Pulmonary artery endothelial cell (primary cell): ENCODE measurements at regions not wholly inside any gene's neighbourhood (a gene's known extent, or its start where the extent isn't known, plus 50 kb on each side); places are given as distances from the start of the nearest gene placed in this dataset.
"Not testable (repeated sequence)": the region's sequence is repeated elsewhere in the genome, so short reads cannot be mapped to it uniquely, and the experiment has no call there.

ENCODE experiments used
- DNase-seq: peaks from one replicate; pipeline ENCODE4 v3.0.0-alpha.2; 2011; ENCODE audit warnings: low read depth, low spot score

- no peak for DNase-seq
Measured at GRCh38 chr3:64438066-64438465, 212.8 kb upstream of the PRICKLE2 start.

- DNase-seq = no peak
Measured at GRCh38 chr3:64437131-64437530, 211.9 kb upstream of the PRICKLE2 start.

- DNase-seq = not testable (repeated sequence)
Measured at GRCh38 chr3:64435023-64435422, 209.8 kb upstream of the PRICKLE2 start.

- DNase-seq = no peak
Measured at GRCh38 chr3:64432870-64433269, 207.6 kb upstream of the PRICKLE2 start.

- DNase-seq = no peak
Measured at GRCh38 chr3:64431526-64432091, 206.3 kb upstream of the PRICKLE2 start.

- DNase-seq = no peak
Measured at GRCh38 chr3:64427671-64428070, 202.4 kb upstream of the PRICKLE2 start.

- no peak for DNase-seq
Measured at GRCh38 chr3:64426551-64426950, 201.3 kb upstream of the PRICKLE2 start.

- DNase-seq = no peak
Measured at GRCh38 chr3:64422932-64423331, 197.7 kb upstream of the PRICKLE2 start.

- no peak for DNase-seq
Measured at GRCh38 chr3:64422192-64422591, 196.9 kb upstream of the PRICKLE2 start.

- no peak for DNase-seq
Measured at GRCh38 chr3:64417816-64418215, 192.6 kb upstream of the PRICKLE2 start.

- no peak for DNase-seq
Measured at GRCh38 chr3:64414043-64414442, 188.8 kb upstream of the PRICKLE2 start.

GRCh38 chr3:64411101-64411500, 185.8 kb upstream of the PRICKLE2 start:
- no peak for DNase-seq

- no peak for DNase-seq
Measured at GRCh38 chr3:64410226-64410625, 185.0 kb upstream of the PRICKLE2 start.

GRCh38 chr3:64408770-64409169, 183.5 kb upstream of the PRICKLE2 start:
- DNase-seq = no peak

GRCh38 chr3:64406271-64406670, 181.0 kb upstream of the PRICKLE2 start:
- DNase-seq = no peak

GRCh38 chr3:64405211-64405835, 180.1 kb upstream of the PRICKLE2 start:
- DNase-seq = no peak

GRCh38 chr3:64400706-64401105, 175.4 kb upstream of the PRICKLE2 start:
- DNase-seq = no peak

- DNase-seq = peak; percentile 19
Measured at GRCh38 chr3:64399205-64399800, 174.0 kb upstream of the PRICKLE2 start.

- no peak for DNase-seq
Measured at GRCh38 chr3:64398476-64398875, 173.2 kb upstream of the PRICKLE2 start.

GRCh38 chr3:64398006-64398405, 172.7 kb upstream of the PRICKLE2 start:
- no peak for DNase-seq

- no peak for DNase-seq
Measured at GRCh38 chr3:64397573-64397972, 172.3 kb upstream of the PRICKLE2 start.

- DNase-seq = no peak
Measured at GRCh38 chr3:64395490-64395889, 170.2 kb upstream of the PRICKLE2 start.

- DNase-seq = no peak
Measured at GRCh38 chr3:64393193-64393592, 167.9 kb upstream of the PRICKLE2 start.
